HG03025 (cell line): ENCODE measurements at regions not wholly inside any gene's neighbourhood (a gene's known extent, or its start where the extent isn't known, plus 50 kb on each side); places are given as distances from the start of the nearest gene placed in this dataset.
"Not testable (repeated sequence)": the region's sequence is repeated elsewhere in the genome, so short reads cannot be mapped to it uniquely, and the experiment has no call there.

Experiments
- ATAC-seq: cut with Tn5 transposase; IDR thresholded peaks from one replicate; pipeline ENCODE4 v1.9.1; 2021; ENCODE audit warnings: mild to moderate bottlenecking, moderate library complexity; ENCODE audit not compliant: unreplicated experiment, low FRiP score

- ATAC-seq: no peak
Measured at GRCh38 chr13:88183440-88183839, 512.3 kb downstream of the SLITRK5 start.

GRCh38 chr13:88188986-88189385 lies 517.8 kb downstream of the SLITRK5 start:
- no peak for ATAC-seq

- ATAC-seq: no peak
Measured at GRCh38 chr13:88189728-88190127, 518.6 kb downstream of the SLITRK5 start.

GRCh38 chr13:88196106-88196505 lies 524.9 kb downstream of the SLITRK5 start:
- ATAC-seq: no peak

GRCh38 chr13:88217372-88217771 lies 546.2 kb downstream of the SLITRK5 start:
- no peak for ATAC-seq

- no peak for ATAC-seq
Measured at GRCh38 chr13:88217883-88218282, 546.7 kb downstream of the SLITRK5 start.

- no peak for ATAC-seq
Measured at GRCh38 chr13:88223958-88224357, 552.8 kb downstream of the SLITRK5 start.

GRCh38 chr13:88235441-88235840 lies 564.3 kb downstream of the SLITRK5 start:
- ATAC-seq: no peak

GRCh38 chr13:88246239-88246638 lies 575.1 kb downstream of the SLITRK5 start:
- ATAC-seq: no peak

- ATAC-seq: no peak
Measured at GRCh38 chr13:88248393-88248792, 577.2 kb downstream of the SLITRK5 start.

- no peak for ATAC-seq
Measured at GRCh38 chr13:88257706-88258105, 586.5 kb downstream of the SLITRK5 start.

- ATAC-seq: no peak
Measured at GRCh38 chr13:88263808-88264207, 592.6 kb downstream of the SLITRK5 start.

- no peak for ATAC-seq
Measured at GRCh38 chr13:88281841-88282240, 610.7 kb downstream of the SLITRK5 start.

- no peak for ATAC-seq
Measured at GRCh38 chr13:88285329-88285728, 614.2 kb downstream of the SLITRK5 start.

- no peak for ATAC-seq
Measured at GRCh38 chr13:88288326-88288725, 617.2 kb downstream of the SLITRK5 start.

- ATAC-seq: not testable (repeated sequence)
Measured at GRCh38 chr13:88291731-88292130, 620.6 kb downstream of the SLITRK5 start.

GRCh38 chr13:88294368-88294767 lies 623.2 kb downstream of the SLITRK5 start:
- no peak for ATAC-seq

GRCh38 chr13:88303157-88303556 lies 632.0 kb downstream of the SLITRK5 start:
- no peak for ATAC-seq

GRCh38 chr13:88303605-88304004 lies 632.4 kb downstream of the SLITRK5 start:
- ATAC-seq: no peak

- ATAC-seq: no peak
Measured at GRCh38 chr13:88314496-88314895, 643.3 kb downstream of the SLITRK5 start.

- ATAC-seq: no peak
Measured at GRCh38 chr13:88329066-88329465, 657.9 kb downstream of the SLITRK5 start.

- no peak for ATAC-seq
Measured at GRCh38 chr13:88339271-88339741, 668.1 kb downstream of the SLITRK5 start.

GRCh38 chr13:88345171-88345847 lies 674.1 kb downstream of the SLITRK5 start:
- no peak for ATAC-seq
